NCI-H1436 (cell line): ENCODE measurements at regions not wholly inside any gene's neighbourhood (a gene's known extent, or its start where the extent isn't known, plus 50 kb on each side); places are given as distances from the start of the nearest gene placed in this dataset.

ENCODE experiments used
- DNase-seq: peaks from one replicate; lab custom pipeline; 2025; lab: John Stamatoyannopoulos, UW

- DNase-seq, result no peak
Observed at GRCh38 chr13:111476197-111476596, 155.8 kb downstream of the TEX29 start.

GRCh38 chr13:111479412-111479811, 159.0 kb downstream of the TEX29 start:
- no peak for DNase-seq

GRCh38 chr13:111480503-111480902, 160.1 kb downstream of the TEX29 start:
- DNase-seq, result no peak

GRCh38 chr13:111480976-111481375, 160.5 kb downstream of the TEX29 start:
- DNase-seq, result peak; percentile 78

GRCh38 chr13:111482126-111482525, 161.7 kb downstream of the TEX29 start:
- DNase-seq, result no peak

GRCh38 chr13:111482806-111483620, 162.6 kb downstream of the TEX29 start:
- DNase-seq, result no peak

GRCh38 chr13:111483621-111483987, 163.2 kb downstream of the TEX29 start:
- DNase-seq, result no peak

- no peak for DNase-seq
Observed at GRCh38 chr13:111484141-111484925, 163.9 kb downstream of the TEX29 start.

GRCh38 chr13:111484959-111485358, 164.5 kb downstream of the TEX29 start:
- no peak for DNase-seq

GRCh38 chr13:111485491-111486250, 165.2 kb downstream of the TEX29 start:
- DNase-seq, result no peak

- no peak for DNase-seq
Observed at GRCh38 chr13:111486331-111486730, 165.9 kb downstream of the TEX29 start.

GRCh38 chr13:111486801-111487200, 166.4 kb downstream of the TEX29 start:
- DNase-seq, result no peak

- no peak for DNase-seq
Observed at GRCh38 chr13:111488486-111489132, 168.2 kb downstream of the TEX29 start.

GRCh38 chr13:111489301-111489700, 168.9 kb downstream of the TEX29 start:
- no peak for DNase-seq

GRCh38 chr13:111490611-111491010, 170.2 kb downstream of the TEX29 start:
- DNase-seq, result no peak

GRCh38 chr13:111491021-111491420, 170.6 kb downstream of the TEX29 start:
- no peak for DNase-seq

GRCh38 chr13:111491659-111492058, 171.2 kb downstream of the TEX29 start:
- no peak for DNase-seq

- no peak for DNase-seq
Observed at GRCh38 chr13:111492341-111492950, 172.0 kb downstream of the TEX29 start.

- no peak for DNase-seq
Observed at GRCh38 chr13:111492958-111493357, 172.5 kb downstream of the TEX29 start.

- no peak for DNase-seq
Observed at GRCh38 chr13:111493468-111493867, 173.0 kb downstream of the TEX29 start.

- no peak for DNase-seq
Observed at GRCh38 chr13:111494641-111495040, 174.2 kb downstream of the TEX29 start.
